ENCODE measurements at regions not wholly inside any gene's neighbourhood (a gene's known extent, or its start where the extent isn't known, plus 50 kb on each side); places are given as distances from the start of the nearest gene placed in this dataset.

GRCh38 chr3:144458283-144458682, 486.7 kb downstream of the DIPK2A start:
- no peak overlapping the region for H3K27ac ChIP-seq (ENCODE audit: low read length)
- no peaks in the 10 kb centered on the region for H3K4me1 ChIP-seq (ENCODE audit: control insufficient read depth, insufficient read depth, low read length)
- DNase-seq = no peak
- H3K4me3 ChIP-seq (ENCODE audit: low read length) = no peak overlapping the region
- H3K9me3 ChIP-seq (ENCODE audit: control insufficient read depth, low read depth, low read length) = no peaks in the 10 kb centered on the region
- H3K36me3 ChIP-seq (ENCODE audit: control insufficient read depth, insufficient read depth, low read length) = no peaks in the 10 kb centered on the region
- WGBS (ENCODE audit: insufficient coverage, low lambda C conversion rate) = 71% methylated on average over 1 of the region's 2 CpGs
- H3K27me3 ChIP-seq (ENCODE audit: control insufficient read depth, insufficient read depth, low read length) = no peaks in the 10 kb centered on the region

- H3K27me3 ChIP-seq (ENCODE audit: control insufficient read depth, insufficient read depth, low read length) = no peaks in the 10 kb centered on the region
- no peaks in the 10 kb centered on the region for H3K4me1 ChIP-seq (ENCODE audit: control insufficient read depth, insufficient read depth, low read length)
- H3K4me3 ChIP-seq (ENCODE audit: low read length) = no peak overlapping the region
- no peaks in the 10 kb centered on the region for H3K9me3 ChIP-seq (ENCODE audit: control insufficient read depth, low read depth, low read length)
- H3K36me3 ChIP-seq (ENCODE audit: control insufficient read depth, insufficient read depth, low read length) = no peaks in the 10 kb centered on the region
- no peak overlapping the region for H3K27ac ChIP-seq (ENCODE audit: low read length)
- WGBS (ENCODE audit: insufficient coverage, low lambda C conversion rate) = no CpG with 5 or more reads among the region's 1 CpG
- no peak for DNase-seq
Observed at GRCh38 chr3:144462337-144462736, 490.7 kb downstream of the DIPK2A start.

GRCh38 chr3:144463911-144464310, 492.3 kb downstream of the DIPK2A start:
- Histone ChIP-seq H3K27ac (ENCODE audit: low read length) (no peak overlapping the region), H3K9me3 (ENCODE audit: control insufficient read depth, low read depth, low read length) (no peaks in the 10 kb centered on the region), H3K27me3 (ENCODE audit: control insufficient read depth, insufficient read depth, low read length) (no peaks in the 10 kb centered on the region), H3K4me1 (ENCODE audit: control insufficient read depth, insufficient read depth, low read length) (no peaks in the 10 kb centered on the region), H3K4me3 (ENCODE audit: low read length) (no peak overlapping the region), H3K36me3 (ENCODE audit: control insufficient read depth, insufficient read depth, low read length) (no peaks in the 10 kb centered on the region)
- no peak for DNase-seq
- 80% methylated on average over 3 of the region's 3 CpGs for WGBS (ENCODE audit: insufficient coverage, low lambda C conversion rate)

- Histone ChIP-seq H3K36me3 (ENCODE audit: control insufficient read depth, insufficient read depth, low read length) (no peaks in the 10 kb centered on the region), H3K4me1 (ENCODE audit: control insufficient read depth, insufficient read depth, low read length) (no peaks in the 10 kb centered on the region), H3K27ac (ENCODE audit: low read length) (no peak overlapping the region), H3K9me3 (ENCODE audit: control insufficient read depth, low read depth, low read length) (no peaks in the 10 kb centered on the region), H3K4me3 (ENCODE audit: low read length) (no peak overlapping the region), H3K27me3 (ENCODE audit: control insufficient read depth, insufficient read depth, low read length) (no peaks in the 10 kb centered on the region)
- DNase-seq = peak in 1 of 2 donors; percentile 3
- 20% methylated on average over 1 of the region's 1 CpG for WGBS (ENCODE audit: insufficient coverage, low lambda C conversion rate)
Observed at GRCh38 chr3:144466114-144466513, 494.5 kb downstream of the DIPK2A start.

GRCh38 chr3:144466540-144466939, 494.9 kb downstream of the DIPK2A start:
- Histone ChIP-seq H3K4me1 (ENCODE audit: control insufficient read depth, insufficient read depth, low read length) (no peaks in the 10 kb centered on the region), H3K27me3 (ENCODE audit: control insufficient read depth, insufficient read depth, low read length) (no peaks in the 10 kb centered on the region), H3K9me3 (ENCODE audit: control insufficient read depth, low read depth, low read length) (no peaks in the 10 kb centered on the region), H3K4me3 (ENCODE audit: low read length) (no peak overlapping the region), H3K27ac (ENCODE audit: low read length) (no peak overlapping the region), H3K36me3 (ENCODE audit: control insufficient read depth, insufficient read depth, low read length) (no peaks in the 10 kb centered on the region)
- no CpG with 5 or more reads among the region's 2 CpGs for WGBS (ENCODE audit: insufficient coverage, low lambda C conversion rate)
- DNase-seq = no peak

- no CpG with 5 or more reads among the region's 2 CpGs for WGBS (ENCODE audit: insufficient coverage, low lambda C conversion rate)
- Histone ChIP-seq H3K4me3 (ENCODE audit: low read length) (no peak overlapping the region), H3K27me3 (ENCODE audit: control insufficient read depth, insufficient read depth, low read length) (no peaks in the 10 kb centered on the region), H3K27ac (ENCODE audit: low read length) (no peak overlapping the region), H3K36me3 (ENCODE audit: control insufficient read depth, insufficient read depth, low read length) (no peaks in the 10 kb centered on the region), H3K4me1 (ENCODE audit: control insufficient read depth, insufficient read depth, low read length) (no peaks in the 10 kb centered on the region), H3K9me3 (ENCODE audit: control insufficient read depth, low read depth, low read length) (no peaks in the 10 kb centered on the region)
- no peak for DNase-seq
Observed at GRCh38 chr3:144470666-144471065, 499.0 kb downstream of the DIPK2A start.

GRCh38 chr3:144477593-144477992, 506.0 kb downstream of the DIPK2A start:
- WGBS (ENCODE audit: insufficient coverage, low lambda C conversion rate) = 86% methylated on average over 1 of the region's 1 CpG
- Histone ChIP-seq H3K27me3 (ENCODE audit: control insufficient read depth, insufficient read depth, low read length) (no peaks in the 10 kb centered on the region), H3K9me3 (ENCODE audit: control insufficient read depth, low read depth, low read length) (no peaks in the 10 kb centered on the region), H3K4me1 (ENCODE audit: control insufficient read depth, insufficient read depth, low read length) (no peaks in the 10 kb centered on the region), H3K27ac (ENCODE audit: low read length) (no peak overlapping the region), H3K36me3 (ENCODE audit: control insufficient read depth, insufficient read depth, low read length) (no peaks in the 10 kb centered on the region), H3K4me3 (ENCODE audit: low read length) (no peak overlapping the region)
- DNase-seq = no peak

- Histone ChIP-seq H3K9me3 (ENCODE audit: control insufficient read depth, low read depth, low read length) (no peaks in the 10 kb centered on the region), H3K36me3 (ENCODE audit: control insufficient read depth, insufficient read depth, low read length) (no peaks in the 10 kb centered on the region), H3K4me3 (ENCODE audit: low read length) (no peak overlapping the region), H3K27ac (ENCODE audit: low read length) (no peak overlapping the region), H3K27me3 (ENCODE audit: control insufficient read depth, insufficient read depth, low read length) (no peaks in the 10 kb centered on the region), H3K4me1 (ENCODE audit: control insufficient read depth, insufficient read depth, low read length) (no peaks in the 10 kb centered on the region)
- DNase-seq = no peak
Observed at GRCh38 chr3:144480416-144480919, 508.8 kb downstream of the DIPK2A start.

- no peaks in the 10 kb centered on the region for H3K4me1 ChIP-seq (ENCODE audit: control insufficient read depth, insufficient read depth, low read length)
- DNase-seq = no peak
Observed at GRCh38 chr3:144482876-144483275, 511.3 kb downstream of the DIPK2A start.

GRCh38 chr3:144487011-144487410, 515.4 kb downstream of the DIPK2A start:
- H3K36me3 ChIP-seq (ENCODE audit: control insufficient read depth, insufficient read depth, low read length) = no peaks in the 10 kb centered on the region
- no peak overlapping the region for H3K27ac ChIP-seq (ENCODE audit: low read length)
- no peak overlapping the region for H3K4me3 ChIP-seq (ENCODE audit: low read length)
- H3K27me3 ChIP-seq (ENCODE audit: control insufficient read depth, insufficient read depth, low read length) = no peaks in the 10 kb centered on the region
- H3K9me3 ChIP-seq (ENCODE audit: control insufficient read depth, low read depth, low read length) = no peaks in the 10 kb centered on the region
- no peak for DNase-seq
- no peaks in the 10 kb centered on the region for H3K4me1 ChIP-seq (ENCODE audit: control insufficient read depth, insufficient read depth, low read length)

More at GRCh38 chr3:144482876-144483275, 511.3 kb downstream of the DIPK2A start:
- no CpG with 5 or more reads among the region's 2 CpGs for WGBS (ENCODE audit: insufficient coverage, low lambda C conversion rate)
- no peaks in the 10 kb centered on the region for H3K36me3 ChIP-seq (ENCODE audit: control insufficient read depth, insufficient read depth, low read length)
- no peaks in the 10 kb centered on the region for H3K27me3 ChIP-seq (ENCODE audit: control insufficient read depth, insufficient read depth, low read length)
- no peak overlapping the region for H3K27ac ChIP-seq (ENCODE audit: low read length)
- no peak overlapping the region for H3K4me3 ChIP-seq (ENCODE audit: low read length)
- H3K9me3 ChIP-seq (ENCODE audit: control insufficient read depth, low read depth, low read length) = no peaks in the 10 kb centered on the region

- Histone ChIP-seq H3K27me3 (ENCODE audit: control insufficient read depth, insufficient read depth, low read length) (no peaks in the 10 kb centered on the region), H3K36me3 (ENCODE audit: control insufficient read depth, insufficient read depth, low read length) (no peaks in the 10 kb centered on the region), H3K27ac (ENCODE audit: low read length) (no peak overlapping the region), H3K4me3 (ENCODE audit: low read length) (no peak overlapping the region), H3K4me1 (ENCODE audit: control insufficient read depth, insufficient read depth, low read length) (no peaks in the 10 kb centered on the region), H3K9me3 (ENCODE audit: control insufficient read depth, low read depth, low read length) (no peaks in the 10 kb centered on the region)
- no peak for DNase-seq
Observed at GRCh38 chr3:144488927-144489326, 517.3 kb downstream of the DIPK2A start.

Measured in large intestine (tissue), 3 donors.